H1 (cell line): ENCODE measurements at regions not wholly inside any gene's neighbourhood (a gene's known extent, or its start where the extent isn't known, plus 50 kb on each side); places are given as distances from the start of the nearest gene placed in this dataset.

ENCODE experiments used
- CTCF ChIP-seq, 3 experiments: IDR thresholded peaks; 1 replicate in 2 of 3; 2 replicates in 1 of 3; pipeline versions ENCODE4 v1.5.1 to v1.6.1; 2011; ENCODE audit warnings: low read length in 3 of 3, mild to moderate bottlenecking in 3 of 3, inconsistent platforms in 2 of 3, low read depth in 1 of 3, moderate library complexity in 1 of 3; ENCODE audit not compliant: insufficient read depth in 1 of 3; ENCODE audit errors: control extremely low read depth in 1 of 3
- NRF1 ChIP-seq: IDR thresholded peaks from 2 replicates; pipeline ENCODE4 v1.6.1; 2011; ENCODE audit warnings: mild to moderate bottlenecking, low read depth, low read length, improper control_type of control experiment
- POLR2AphosphoS5 ChIP-seq: IDR thresholded peaks from 2 replicates; pipeline ENCODE4 v1.6.1; 2011; ENCODE audit warnings: low read depth, low read length
- USF2 ChIP-seq: IDR thresholded peaks from 2 replicates; pipeline ENCODE4 v1.6.1; 2011; ENCODE audit warnings: low read length, improper control_type of control experiment
- YY1 ChIP-seq: IDR thresholded peaks from 2 replicates; pipeline ENCODE4 v1.6.1; 2011; ENCODE audit warnings: low read depth, mild to moderate bottlenecking, low read length

DNA sequence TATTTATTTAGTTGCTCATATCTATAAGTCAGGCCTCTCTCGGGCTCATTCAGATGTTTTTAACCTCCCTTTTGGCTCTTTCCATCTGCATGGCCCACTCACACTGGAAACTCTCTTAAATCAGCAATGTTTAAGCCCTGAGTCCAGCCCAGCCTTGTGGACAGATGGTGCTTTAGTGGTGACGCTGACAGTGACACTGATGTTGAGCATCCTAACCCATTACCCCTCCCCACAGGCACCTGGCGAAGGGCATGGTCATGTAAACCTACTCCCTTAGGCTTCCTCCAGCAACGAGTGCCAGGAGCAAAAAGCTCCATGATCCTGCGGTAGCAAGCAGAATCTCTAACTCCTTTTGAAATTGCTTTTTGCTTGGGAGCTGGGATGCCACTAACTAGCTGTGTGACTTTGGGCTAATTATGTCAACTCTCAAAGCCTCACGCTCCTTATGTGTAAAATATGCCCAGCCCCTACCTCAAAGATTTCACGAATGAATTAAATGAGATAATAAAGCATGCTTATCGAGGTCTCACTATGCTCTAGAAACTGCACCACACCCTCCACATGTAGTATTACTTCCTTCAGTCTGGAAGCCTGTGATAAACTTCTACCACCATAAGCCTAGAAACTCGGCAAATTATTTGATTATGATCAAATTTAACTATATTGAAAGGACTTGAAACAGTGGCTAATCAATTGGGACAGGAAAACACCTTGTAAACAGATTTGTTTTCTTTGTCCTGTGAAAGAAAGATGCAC lies 569.4 kb downstream of the BCOR start:
- no peak for TF ChIP-seq CTCF (IDR thresholded peaks at IDR 0.05; ENCODE audit: control extremely low read depth in 1 of 3, insufficient read depth in 1 of 3, low read depth in 1 of 3, low read length in 3 of 3)
- no peak for TF ChIP-seq NRF1
- TF ChIP-seq YY1: no peak
- no peak for TF ChIP-seq USF2
- no peak for TF ChIP-seq POLR2AphosphoS5
